Medulla oblongata (tissue), 1 donor: ENCODE measurements at regions not wholly inside any gene's neighbourhood (a gene's known extent, or its start where the extent isn't known, plus 50 kb on each side); places are given as distances from the start of the nearest gene placed in this dataset.

Experiments
- DNase-seq: peaks from one replicate; pipeline ENCODE4 v3.0.0-alpha.2; 2015; ENCODE audit errors: extremely low spot score

GRCh38 chr1:98331718-98332311 lies 329.7 kb upstream of the SNX7 start:
- DNase-seq = no peak

- DNase-seq = no peak
Observed at GRCh38 chr1:98331243-98331642, 330.3 kb upstream of the SNX7 start.

- no peak for DNase-seq
Observed at GRCh38 chr1:98330224-98330623, 331.3 kb upstream of the SNX7 start.

- no peak for DNase-seq
Observed at GRCh38 chr1:98328855-98329254, 332.7 kb upstream of the SNX7 start.

- no peak for DNase-seq
Observed at GRCh38 chr1:98327220-98327861, 334.2 kb upstream of the SNX7 start.

- DNase-seq = no peak
Observed at GRCh38 chr1:98325646-98326440, 335.7 kb upstream of the SNX7 start.

- DNase-seq = no peak
Observed at GRCh38 chr1:98323906-98324358, 337.6 kb upstream of the SNX7 start.

GRCh38 chr1:98323388-98323787 lies 338.1 kb upstream of the SNX7 start:
- no peak for DNase-seq

GRCh38 chr1:98322966-98323365 lies 338.6 kb upstream of the SNX7 start:
- DNase-seq = no peak

GRCh38 chr1:98322086-98322485 lies 339.4 kb upstream of the SNX7 start:
- DNase-seq = no peak

- no peak for DNase-seq
Observed at GRCh38 chr1:98321191-98321590, 340.3 kb upstream of the SNX7 start.

- no peak for DNase-seq
Observed at GRCh38 chr1:98316286-98316905, 345.1 kb upstream of the SNX7 start.

- no peak for DNase-seq
Observed at GRCh38 chr1:98315309-98315708, 346.2 kb upstream of the SNX7 start.

GRCh38 chr1:98314601-98315000 lies 346.9 kb upstream of the SNX7 start:
- no peak for DNase-seq

GRCh38 chr1:98306517-98307089 lies 354.9 kb upstream of the SNX7 start:
- no peak for DNase-seq

GRCh38 chr1:98305362-98305761 lies 356.2 kb upstream of the SNX7 start:
- DNase-seq = no peak

GRCh38 chr1:98304888-98305287 lies 356.6 kb upstream of the SNX7 start:
- DNase-seq = no peak

- DNase-seq = no peak
Observed at GRCh38 chr1:98299861-98300260, 361.7 kb upstream of the SNX7 start.

- no peak for DNase-seq
Observed at GRCh38 chr1:98299313-98299712, 362.2 kb upstream of the SNX7 start.

GRCh38 chr1:98298319-98298718 lies 363.2 kb upstream of the SNX7 start:
- no peak for DNase-seq

GRCh38 chr1:98296681-98297080 lies 364.8 kb upstream of the SNX7 start:
- DNase-seq = no peak

GRCh38 chr1:98294127-98294526 lies 367.4 kb upstream of the SNX7 start:
- no peak for DNase-seq
